Brain microvascular endothelial cell (primary cell): ENCODE measurements at regions not wholly inside any gene's neighbourhood (a gene's known extent, or its start where the extent isn't known, plus 50 kb on each side); places are given as distances from the start of the nearest gene placed in this dataset.

Source experiments
- DNase-seq: peaks from one replicate; pipeline ENCODE4 v3.0.0-alpha.2; 2020
- H3K27ac ChIP-seq: fragments of 250-450 bp; sonication (Bioruptor Pico); 2 replicates; pipeline ENCODE4 v1.5.1; 2020; ENCODE audit warnings: mild to moderate bottlenecking, moderate library complexity
- H3K27me3 ChIP-seq: fragments of 250-450 bp; sonication (Bioruptor Pico); replicated peaks from 2 replicates; pipeline ENCODE4 v1.5.1; 2020; ENCODE audit warnings: mild to moderate bottlenecking
- H3K36me3 ChIP-seq: fragments of 250-450 bp; sonication (Bioruptor Pico); replicated peaks from 2 replicates; pipeline ENCODE4 v1.5.1; 2020; ENCODE audit warnings: mild to moderate bottlenecking
- H3K4me3 ChIP-seq: 2 replicates; pipeline ENCODE4 v1.5.1; 2011; ENCODE audit warnings: low read depth, mild to moderate bottlenecking, control low read depth, low read length, moderate library complexity
- CTCF ChIP-seq: IDR thresholded peaks from 2 replicates; pipeline ENCODE4 v1.5.1; 2011; ENCODE audit warnings: low read depth, mild to moderate bottlenecking, moderate library complexity, low read length, control low read depth, inconsistent platforms; ENCODE audit errors: missing control alignments
- in situ Hi-C: cut with HindIII; loops from 2 replicates; pipeline ENCODE4 v1.10.0; 2017; ENCODE audit warnings: low sequenced_read_pairs, low pct_ligation_motif_present

- in situ Hi-C loops: no loop called here
- Histone ChIP-seq H3K27me3 (no peaks in the 10 kb centered on the region), H3K36me3 (no peaks in the 10 kb centered on the region), H3K27ac (no peak overlapping the region), H3K4me3 (no peak overlapping the region)
- DNase-seq: no peak
- no peak for TF ChIP-seq CTCF
Observed at GRCh38 chr10:130571674-130572073, 435.5 kb downstream of the GLRX3 start.

- in situ Hi-C loops: no loop called here
- Histone ChIP-seq H3K36me3 (no peaks in the 10 kb centered on the region), H3K4me3 (no peak overlapping the region), H3K27ac (no peak overlapping the region), H3K27me3 (no peaks in the 10 kb centered on the region)
- DNase-seq: no peak
- no peak for TF ChIP-seq CTCF
Observed at GRCh38 chr10:130573446-130573845, 437.3 kb downstream of the GLRX3 start.

GRCh38 chr10:130575756-130576285 lies 439.6 kb downstream of the GLRX3 start:
- Histone ChIP-seq H3K27me3 (no peaks in the 10 kb centered on the region), H3K27ac (no peak overlapping the region), H3K4me3 (no peak overlapping the region), H3K36me3 (no peaks in the 10 kb centered on the region)
- DNase-seq: no peak
- in situ Hi-C loops: no loop called here
- no peak for TF ChIP-seq CTCF

GRCh38 chr10:130576427-130576826 lies 440.2 kb downstream of the GLRX3 start:
- no peak for TF ChIP-seq CTCF
- no peak overlapping the region for H3K4me3 ChIP-seq
- in situ Hi-C loops: no loop called here
- no peaks in the 10 kb centered on the region for H3K36me3 ChIP-seq
- DNase-seq: no peak
- H3K27me3 ChIP-seq: no peaks in the 10 kb centered on the region
- H3K27ac ChIP-seq: no peak overlapping the region

- Histone ChIP-seq H3K4me3 (no peak overlapping the region), H3K27me3 (no peaks in the 10 kb centered on the region), H3K27ac (no peak overlapping the region), H3K36me3 (no peaks in the 10 kb centered on the region)
- no peak for TF ChIP-seq CTCF
- in situ Hi-C loops: no loop called here
- DNase-seq: no peak
Observed at GRCh38 chr10:130577039-130577438, 440.8 kb downstream of the GLRX3 start.
